Ascending aorta (tissue), 2 donors: ENCODE measurements at regions not wholly inside any gene's neighbourhood (a gene's known extent, or its start where the extent isn't known, plus 50 kb on each side); places are given as distances from the start of the nearest gene placed in this dataset.
A peak's percentile ranks its signal among the peaks of the same experiment; 100 is the strongest.

ENCODE experiments used
- DNase-seq, 2 donors: peaks; one replicate each; pipeline ENCODE4 v3.0.0-alpha.2; 2019; ENCODE audit warnings: low spot score in 2 of 2
- H3K27ac ChIP-seq, 2 donors: fragments of 200-600 bp; sonication (generic); one replicate each; pipeline ENCODE4 v1.5.1; 2016 to 2017; ENCODE audit warnings: mild to moderate bottlenecking in 1 of 2
- H3K27me3 ChIP-seq: fragments of 200-600 bp; sonication (generic); one replicate; pipeline ENCODE4 v1.5.1; 2017
- H3K36me3 ChIP-seq, 2 donors: fragments of 200-600 bp; sonication (generic); one replicate each; pipeline ENCODE4 v1.5.1; 2016
- H3K4me1 ChIP-seq, 2 donors: fragments of 200-600 bp; sonication (generic); one replicate each; pipeline ENCODE4 v1.5.1; 2016 to 2017; ENCODE audit warnings: mild to moderate bottlenecking in 1 of 2
- H3K4me3 ChIP-seq, 2 donors: fragments of 200-600 bp; sonication (generic); one replicate each; pipeline ENCODE4 v1.5.1; 2016 to 2017; ENCODE audit warnings: mild to moderate bottlenecking in 1 of 2
- H3K9me3 ChIP-seq, 2 donors: fragments of 200-600 bp; sonication (generic); one replicate each; pipeline ENCODE4 v1.5.1; 2016
- CTCF ChIP-seq, 3 experiments: fragments of 200-600 bp in 2 of 3; fragments of 450-650 bp in 1 of 3; sonication (generic) in 2 of 3; IDR thresholded peaks; one replicate each; pipeline ENCODE4 v1.5.1; 2016 to 2019; ENCODE audit warnings: antibody characterized with exemption in 3 of 3, mild to moderate bottlenecking in 1 of 3, moderate library complexity in 1 of 3
- intact Hi-C: fragments of 100-400 bp; cut with DNase I; formaldehyde crosslinking; loops from one replicate; pipeline ENCODE4 v1.15.1; 2023

DNA sequence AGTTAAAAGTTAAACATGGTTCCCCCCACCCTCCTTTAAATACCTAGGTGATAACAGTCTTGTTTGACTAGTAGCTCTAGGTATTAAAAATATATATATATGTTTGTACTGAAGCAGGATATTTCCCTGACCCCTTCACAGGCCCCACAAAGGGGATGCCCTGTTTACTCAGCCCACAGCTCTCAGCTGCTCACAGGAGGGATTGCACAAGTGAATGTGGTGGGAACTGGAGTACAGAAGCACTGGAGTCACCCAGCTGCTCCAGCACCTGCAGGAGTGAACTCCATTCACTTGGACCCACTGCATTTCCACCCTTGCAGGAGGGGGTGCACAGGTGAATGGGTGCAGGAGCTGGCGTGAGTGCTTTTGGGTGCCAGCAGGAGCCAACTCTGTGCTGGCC lies 99.3 kb upstream of the TLR3 start:
- Histone ChIP-seq H3K4me3 (no peak overlapping the region), H3K27me3 (no peaks in the 10 kb centered on the region), H3K36me3 (no peaks in the 10 kb centered on the region), H3K27ac (no peak overlapping the region), H3K9me3 (no peaks in the 10 kb centered on the region), H3K4me1 (peaks cover 0 to 6% of the 10 kb centered on the region in 2 donors)
- no peak for TF ChIP-seq CTCF (IDR thresholded peaks at IDR 0.05)
- no peak for DNase-seq
- intact Hi-C loops = no loop called here

- Histone ChIP-seq H3K27ac (peak overlapping the region; percentile 37 to 53), H3K36me3 (no peaks in the 10 kb centered on the region), H3K27me3 (no peaks in the 10 kb centered on the region), H3K4me3 (no peak overlapping the region), H3K9me3 (peaks cover 0 to 20% of the 10 kb centered on the region in 2 donors), H3K4me1 (peaks cover 0 to 7% of the 10 kb centered on the region in 2 donors)
- intact Hi-C loops = no loop called here
- no peak for DNase-seq
- TF ChIP-seq CTCF (IDR thresholded peaks at IDR 0.05) = no peak
Observed at GRCh38 chr4:185987961-185988627, 80.9 kb upstream of the TLR3 start.

- TF ChIP-seq CTCF (IDR thresholded peaks at IDR 0.05) = no peak
- Histone ChIP-seq H3K4me3 (no peak overlapping the region), H3K27ac (no peak overlapping the region), H3K9me3 (no peaks in the 10 kb centered on the region), H3K36me3 (no peaks in the 10 kb centered on the region), H3K27me3 (no peaks in the 10 kb centered on the region), H3K4me1 (peaks cover 0 to 7% of the 10 kb centered on the region in 2 donors)
- intact Hi-C loops = no loop called here
- DNase-seq = no peak
Observed at GRCh38 chr4:185991770-185992169, 77.2 kb upstream of the TLR3 start.

GRCh38 chr4:185992585-185992984 lies 76.4 kb upstream of the TLR3 start:
- H3K27ac ChIP-seq = peak overlapping the region in 1 of 2 donors; percentile 35
- H3K36me3 ChIP-seq = no peaks in the 10 kb centered on the region

GRCh38 chr4:185993328-185993973 lies 75.5 kb upstream of the TLR3 start:
- intact Hi-C loops = no loop called here
- Histone ChIP-seq H3K9me3 (no peaks in the 10 kb centered on the region), H3K27ac (peak overlapping the region in 1 of 2 donors; percentile 35), H3K36me3 (no peaks in the 10 kb centered on the region), H3K4me1 (peaks cover 0 to 12% of the 10 kb centered on the region in 2 donors), H3K27me3 (no peaks in the 10 kb centered on the region), H3K4me3 (no peak overlapping the region)
- no peak for DNase-seq
- TF ChIP-seq CTCF (IDR thresholded peaks at IDR 0.05) = no peak

More at GRCh38 chr4:185992585-185992984, 76.4 kb upstream of the TLR3 start:
- DNase-seq = no peak
- no peak for TF ChIP-seq CTCF (IDR thresholded peaks at IDR 0.05)
- Histone ChIP-seq H3K27me3 (no peaks in the 10 kb centered on the region), H3K4me3 (no peak overlapping the region), H3K4me1 (peaks cover 0 to 10% of the 10 kb centered on the region in 2 donors), H3K9me3 (no peaks in the 10 kb centered on the region)
- intact Hi-C loops = no loop called here
